Nucleus accumbens (tissue), 56 donors: ENCODE measurements at regions not wholly inside any gene's neighbourhood (a gene's known extent, or its start where the extent isn't known, plus 50 kb on each side); places are given as distances from the start of the nearest gene placed in this dataset.

Source experiments
- DNase-seq, 56 donors: peaks; one replicate each; lab custom pipeline; 2025; lab: John Stamatoyannopoulos, UW

DNA sequence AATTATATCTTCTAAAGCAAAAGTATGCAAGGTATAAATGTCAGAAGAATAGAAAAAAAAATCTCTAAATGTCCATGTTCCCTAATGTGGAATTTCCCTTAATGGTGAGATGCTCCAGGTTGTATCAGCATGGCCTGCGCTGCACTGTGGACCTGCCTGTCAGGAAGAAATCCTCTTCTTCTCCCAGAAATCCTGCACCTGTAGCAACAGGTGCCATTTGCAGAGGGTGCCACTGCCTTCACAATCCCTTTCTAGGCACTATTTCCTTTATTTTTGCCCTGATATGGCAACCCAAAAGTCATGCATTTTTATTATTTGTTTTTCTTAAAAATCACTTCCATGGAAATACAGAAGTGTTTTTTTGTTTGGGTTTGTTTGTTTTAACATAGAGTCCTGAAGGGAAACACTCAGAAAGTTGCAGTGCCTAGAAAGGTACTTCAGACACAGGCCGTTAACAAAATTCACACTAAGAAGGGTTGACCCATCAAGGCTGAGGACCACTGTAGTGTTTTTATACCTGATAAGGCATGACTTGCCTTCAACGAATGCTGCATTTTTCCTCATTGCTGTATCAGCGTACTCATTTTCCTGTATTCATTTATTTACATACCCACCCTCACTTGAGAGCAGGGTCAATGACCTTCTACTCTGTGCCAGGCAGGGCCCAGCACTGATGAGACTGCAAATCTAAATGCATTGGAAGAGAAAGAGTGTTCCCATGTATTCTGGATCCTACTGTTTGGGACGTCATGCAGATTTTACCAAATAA, 177.8 kb downstream of the SNX18 start:
- DNase-seq, result no peak

DNA sequence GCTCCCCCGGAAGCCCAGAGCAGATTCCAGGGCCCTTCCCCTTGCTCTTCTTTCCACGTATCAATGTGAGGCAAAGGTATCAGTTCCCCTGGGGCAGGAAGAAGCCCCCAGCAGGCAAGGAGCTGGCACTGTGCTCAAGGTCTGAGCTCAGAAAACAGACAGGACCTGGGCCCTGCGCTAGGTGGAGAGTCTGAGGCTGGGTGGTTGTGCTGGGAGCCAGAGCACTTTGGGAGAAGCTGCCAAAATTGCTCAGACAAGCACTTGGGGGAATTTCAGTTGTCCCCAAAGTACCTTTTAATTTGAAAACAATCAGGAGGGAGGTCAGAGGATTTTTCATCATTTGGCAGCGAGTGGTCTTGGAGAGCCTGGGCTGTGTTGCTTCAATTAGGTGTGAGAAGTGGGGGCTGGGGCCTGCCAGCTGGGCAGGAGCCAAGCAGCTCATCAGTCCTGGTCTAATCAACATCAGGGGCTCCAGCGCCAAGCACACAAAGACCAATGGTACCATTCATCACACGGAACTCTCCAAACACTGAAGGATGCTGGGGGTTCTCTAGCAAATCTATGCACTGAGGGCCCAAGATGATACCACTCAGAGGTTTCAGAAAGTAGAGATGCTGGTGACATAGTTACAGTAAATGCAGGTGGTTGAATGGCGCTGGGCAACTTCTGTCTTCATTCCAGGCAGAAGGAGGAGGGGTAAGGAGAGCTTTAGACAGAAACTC, 176.5 kb downstream of the SNX18 start:
- DNase-seq, result peak in 1 of 56 donors; percentile 10

DNA sequence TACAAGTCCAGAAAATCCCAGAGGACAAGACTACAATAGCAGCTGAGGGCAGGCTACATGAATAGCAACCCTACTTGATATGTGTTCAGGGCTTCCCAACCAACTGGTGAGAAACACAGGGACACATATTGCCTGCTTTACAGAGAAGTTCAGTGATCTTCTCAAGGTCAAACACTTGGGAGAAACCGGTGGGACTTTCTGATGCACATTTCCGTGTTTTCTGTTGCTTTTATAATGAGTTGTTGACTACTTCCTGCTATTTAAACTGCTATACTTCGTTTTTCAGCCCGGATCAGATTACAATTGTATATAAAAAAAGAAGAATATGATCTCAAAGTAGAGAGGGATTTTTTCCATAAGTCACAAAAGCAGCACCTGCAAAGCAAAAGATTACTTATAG, 175.1 kb downstream of the SNX18 start:
- no peak for DNase-seq

DNA sequence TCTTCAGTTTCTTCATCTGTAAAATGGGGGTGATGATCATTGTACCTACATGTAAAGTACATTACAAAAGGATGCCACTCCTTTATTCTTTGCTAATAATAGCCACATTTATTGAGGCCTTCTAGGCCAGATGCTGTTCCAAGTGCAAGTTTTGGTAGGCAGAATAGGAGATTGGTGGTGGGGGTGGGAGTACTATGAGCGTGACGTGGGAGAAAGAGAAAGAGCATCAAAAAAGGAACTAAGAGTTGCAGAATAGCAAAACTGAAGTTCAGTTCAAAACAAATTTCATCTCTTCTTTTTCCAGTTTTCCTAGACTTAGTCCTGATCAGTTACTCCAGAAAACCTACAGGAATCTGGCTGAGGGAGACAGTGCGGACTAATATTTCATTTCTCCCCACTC, 174.1 kb downstream of the SNX18 start:
- DNase-seq, result no peak

DNA sequence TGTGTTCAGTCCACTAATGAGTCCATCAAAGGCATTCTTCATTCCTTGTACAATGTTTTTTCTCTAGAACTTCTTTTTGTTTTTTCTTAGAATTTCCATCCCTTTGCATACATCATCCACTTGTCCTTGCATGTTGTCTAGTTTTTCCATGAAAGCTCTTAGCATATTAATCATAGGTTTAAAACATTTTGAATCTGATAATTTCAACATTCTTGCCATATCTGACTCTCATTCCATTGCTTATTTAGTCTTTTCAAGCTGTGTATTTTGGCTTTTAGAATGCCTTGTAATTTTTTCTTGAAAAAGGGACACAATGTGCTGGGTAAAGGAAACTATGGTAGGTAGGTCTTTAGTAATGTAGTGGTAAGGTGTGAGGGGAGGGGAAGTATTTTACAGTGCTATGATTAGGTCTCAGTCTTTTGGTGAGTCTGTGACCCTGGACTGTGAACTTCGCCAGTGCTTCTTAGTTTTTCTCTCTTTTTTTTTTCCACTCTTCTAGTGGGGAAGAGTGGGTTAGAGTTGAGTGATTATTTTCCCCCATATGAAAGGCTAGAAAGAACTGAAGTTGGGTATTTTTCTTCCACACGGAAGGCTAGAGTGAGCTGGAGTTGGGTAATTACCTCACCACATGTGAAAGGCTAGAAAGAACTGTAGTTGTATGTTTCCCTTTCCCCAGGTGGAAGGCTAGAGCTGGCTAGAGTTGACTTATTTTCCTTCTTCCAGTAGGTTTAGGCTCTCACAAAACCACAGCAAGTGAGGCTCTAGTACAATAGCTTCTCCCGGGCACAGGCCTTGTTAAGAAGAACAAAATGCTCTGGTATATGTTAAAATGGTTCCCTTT, 172.1 kb downstream of the SNX18 start:
- no peak for DNase-seq

DNA sequence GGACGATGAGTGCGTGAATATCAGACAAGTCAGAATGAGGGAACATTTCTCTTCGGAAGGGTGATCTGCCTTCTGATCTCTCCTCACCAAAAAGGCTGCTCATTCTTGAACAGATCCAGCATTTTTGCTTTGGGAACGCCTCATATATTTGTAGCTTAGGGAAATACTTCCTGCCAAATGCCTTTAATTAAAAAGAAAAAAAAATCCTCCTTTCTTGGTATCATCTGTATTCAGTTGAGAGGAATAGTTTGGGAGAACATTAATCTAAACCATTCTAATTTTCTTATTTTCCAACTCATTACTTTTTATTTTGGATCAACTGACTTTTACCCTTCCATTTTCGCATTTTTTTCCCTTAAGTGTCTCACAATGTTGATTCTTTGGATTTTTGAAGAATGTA, 163.4 kb downstream of the SNX18 start:
- DNase-seq, result no peak

DNA sequence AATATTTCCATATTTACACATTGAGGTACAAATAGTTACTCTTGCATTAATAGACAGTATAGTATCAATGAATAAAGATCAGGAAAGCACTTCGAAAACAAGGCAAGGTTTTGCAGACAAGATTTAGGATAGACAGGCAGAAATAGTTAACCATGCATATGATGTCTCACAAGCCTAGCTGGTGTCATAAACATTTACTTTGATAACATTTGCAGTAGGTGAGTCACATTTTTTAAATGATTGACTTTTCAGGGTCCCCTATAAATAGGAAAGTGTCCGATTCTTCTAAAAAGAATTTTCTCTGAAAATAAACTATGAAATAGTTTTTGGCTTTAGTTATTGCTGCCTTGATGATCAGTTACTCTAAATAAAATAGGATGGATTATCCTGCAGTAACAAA, 162.1 kb downstream of the SNX18 start:
- DNase-seq, result no peak

DNA sequence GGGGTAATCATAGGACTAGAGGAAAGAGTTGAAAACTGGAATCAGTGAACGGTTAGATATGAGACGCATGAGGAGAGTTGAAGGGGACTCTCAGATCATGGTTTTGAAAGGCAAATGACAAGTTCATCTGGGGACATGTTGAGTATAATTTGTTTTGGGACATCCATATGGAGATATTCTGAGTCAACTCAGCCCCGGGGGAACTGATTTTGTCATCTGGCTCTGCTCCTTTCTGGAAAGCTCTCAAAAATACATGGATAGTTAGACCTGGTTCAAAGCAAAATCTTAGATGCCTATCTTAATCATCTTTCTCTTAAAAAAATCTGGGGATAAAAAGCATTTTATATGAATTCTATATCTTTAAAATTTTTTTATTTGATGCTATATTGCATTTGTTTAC, 161.2 kb downstream of the SNX18 start:
- no peak for DNase-seq

DNA sequence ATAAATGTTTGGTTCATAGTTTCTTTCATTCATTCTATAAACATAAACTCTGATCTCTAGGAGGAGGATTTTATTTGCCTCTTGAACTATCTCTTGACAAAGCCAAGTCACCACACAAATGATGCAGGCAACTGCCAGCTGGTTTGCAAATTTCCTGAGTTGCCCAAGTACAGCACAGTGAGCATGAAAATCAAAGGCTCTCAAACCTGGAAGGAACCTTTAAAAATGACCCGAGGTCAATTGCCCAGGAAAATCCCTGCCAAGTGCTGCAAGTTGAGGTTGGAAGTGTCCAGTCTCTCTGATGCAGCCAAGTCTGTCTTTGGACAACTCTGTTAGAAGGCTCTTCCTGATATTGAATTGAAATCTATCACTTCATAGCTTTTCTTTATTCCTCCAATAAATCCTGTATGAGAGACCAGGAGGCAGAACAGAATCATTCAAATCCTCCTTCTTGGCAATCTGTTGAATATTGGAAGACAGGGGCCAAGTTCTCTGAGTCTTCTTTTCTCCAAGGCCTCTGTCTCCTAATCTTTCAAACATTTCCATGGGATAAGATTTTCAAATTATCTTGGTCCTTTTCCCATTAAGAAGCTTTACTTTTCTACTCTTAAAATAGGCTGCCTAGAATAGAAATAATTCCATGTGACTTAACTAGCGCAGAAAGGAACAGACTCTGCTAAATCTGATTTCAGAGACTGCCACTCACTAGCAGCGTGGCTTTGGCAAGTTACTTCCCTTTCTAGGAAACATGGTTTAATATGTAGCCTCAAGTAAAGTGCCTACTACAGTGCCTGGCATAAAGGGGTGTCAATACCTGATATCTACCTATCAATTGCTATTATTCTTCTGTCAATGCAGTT, 159.2 kb downstream of the SNX18 start:
- DNase-seq, result no peak

DNA sequence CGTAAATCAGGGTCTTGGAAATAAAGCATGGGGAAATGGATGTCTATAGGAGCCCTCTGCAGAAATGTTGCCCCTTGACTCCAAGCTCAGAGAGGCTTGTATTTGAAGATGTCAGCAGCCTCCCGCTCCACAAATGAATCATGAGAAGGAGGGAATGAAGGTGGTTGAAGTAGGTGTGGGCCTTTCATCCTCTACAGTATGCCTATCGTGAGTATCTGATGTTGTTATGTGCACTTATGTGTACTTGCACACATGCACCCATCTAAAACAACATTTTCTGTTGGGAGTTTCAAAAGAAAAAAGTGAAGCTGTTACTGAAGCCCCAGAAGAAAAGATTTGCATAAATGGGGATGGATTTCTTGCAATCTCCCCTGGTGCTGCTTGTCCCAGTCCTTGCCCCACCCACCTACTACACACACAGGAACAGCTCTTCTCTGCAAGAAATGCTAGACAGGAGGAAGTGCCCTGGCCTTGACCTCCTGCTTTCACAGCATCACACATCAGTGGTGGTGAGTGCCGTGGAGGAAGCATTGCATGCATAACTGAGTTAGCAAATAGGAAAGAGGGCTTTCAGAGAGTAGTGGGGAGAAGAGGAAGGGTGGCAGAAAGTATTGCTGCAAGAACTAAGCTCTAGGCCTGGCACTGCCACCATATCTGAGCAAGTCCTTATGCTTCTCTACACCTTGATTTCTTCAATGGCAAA, 156.1 kb downstream of the SNX18 start:
- peak in 10 of 56 donors; percentile 17 to 47 (median 32) for DNase-seq

DNA sequence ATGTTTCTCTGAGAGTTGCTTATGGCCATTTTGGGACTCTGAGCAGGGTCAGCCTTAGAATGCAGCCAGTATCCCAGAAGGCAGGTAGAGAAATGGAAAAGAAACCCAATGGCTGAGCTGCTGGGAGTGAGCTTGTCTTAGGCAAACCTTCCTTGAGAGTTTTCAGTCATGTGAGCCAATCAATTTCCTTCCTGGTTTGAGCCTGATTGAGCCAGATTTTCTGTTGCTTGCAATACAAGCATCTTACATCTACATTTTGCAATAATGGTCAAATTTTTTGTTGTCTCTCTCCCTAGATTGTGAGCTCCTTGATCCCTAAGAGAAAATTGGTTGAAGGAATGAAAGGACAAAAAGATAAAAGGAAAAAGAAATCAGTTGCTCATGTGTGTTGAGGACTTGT, 155.3 kb downstream of the SNX18 start:
- no peak for DNase-seq

DNA sequence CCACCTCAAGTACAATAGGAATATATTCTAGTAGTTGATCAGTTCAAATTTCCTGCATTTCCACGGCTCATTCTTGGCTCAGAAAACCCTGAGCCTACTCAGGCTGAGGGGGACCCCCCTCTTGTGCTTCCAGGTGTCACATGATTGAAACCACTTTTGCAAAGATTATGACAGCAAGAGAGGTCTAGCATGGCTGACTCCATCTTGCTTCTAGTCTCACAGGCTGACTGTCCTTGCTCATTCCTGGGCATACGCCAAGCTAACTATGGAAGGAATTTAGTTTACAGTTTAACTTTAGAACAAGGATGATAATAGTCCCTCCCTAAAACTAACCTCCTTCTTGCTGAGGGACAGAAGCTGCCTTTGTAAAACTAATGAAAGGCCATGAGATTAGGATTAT, 154.1 kb downstream of the SNX18 start:
- DNase-seq, result no peak

DNA sequence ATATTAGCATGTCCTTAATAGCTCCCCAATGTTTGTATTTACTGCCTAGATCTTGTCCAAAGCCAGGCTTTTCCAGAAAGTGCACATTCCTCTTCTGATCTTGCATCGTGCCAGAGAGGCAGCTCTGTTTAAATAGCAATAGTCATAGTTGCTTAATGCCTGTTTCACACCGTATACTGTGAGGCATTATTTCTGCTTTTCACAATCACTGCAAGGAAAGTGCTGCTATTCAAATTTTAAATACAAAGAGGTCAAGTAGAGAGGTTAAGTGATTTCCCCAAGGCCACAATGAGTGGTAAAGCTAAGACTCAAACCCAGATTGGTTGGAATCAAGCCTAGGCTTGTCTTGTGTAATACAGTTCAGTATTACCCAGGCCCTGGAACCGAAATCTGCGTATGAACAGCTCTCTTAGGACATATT, 153.6 kb downstream of the SNX18 start:
- DNase-seq, result no peak

DNA sequence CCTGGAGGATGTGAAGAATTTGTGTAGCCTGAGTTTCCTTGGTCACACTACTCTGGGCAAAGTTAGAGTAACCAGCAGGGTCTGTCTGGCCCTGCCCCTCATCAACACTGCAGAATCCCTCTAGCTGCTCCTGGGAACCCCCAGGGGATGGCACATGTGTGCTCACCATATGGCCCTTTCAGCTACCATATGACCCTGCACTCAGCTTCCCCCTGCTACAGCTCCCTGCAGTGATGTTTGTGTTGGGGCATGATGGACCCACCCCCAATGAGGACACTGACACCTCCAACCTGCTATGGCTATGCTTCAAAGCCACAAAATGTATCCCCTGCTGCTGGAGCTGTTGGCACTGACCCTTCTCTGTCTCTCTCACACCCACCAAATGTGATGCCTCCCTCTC, 152.7 kb downstream of the SNX18 start:
- no peak for DNase-seq

DNA sequence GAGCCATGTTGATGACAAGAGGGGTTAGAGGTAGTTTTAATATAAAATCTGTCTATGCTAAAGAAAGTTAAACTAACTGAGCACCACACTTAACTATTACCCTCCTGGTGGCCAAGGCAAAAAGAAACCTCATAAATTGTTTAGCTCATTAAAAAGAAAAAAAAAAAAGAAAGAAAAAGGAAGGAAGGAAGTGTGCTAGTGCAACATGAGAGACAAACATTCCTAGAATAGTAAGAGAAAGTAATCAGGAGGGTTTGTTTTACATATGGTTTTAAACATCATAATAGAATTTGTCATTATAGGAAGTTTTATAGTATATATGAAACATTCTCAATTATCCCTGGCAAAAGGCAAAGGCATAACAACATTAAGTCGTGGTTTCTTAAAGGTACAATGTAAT, 152.3 kb downstream of the SNX18 start:
- DNase-seq, result no peak

DNA sequence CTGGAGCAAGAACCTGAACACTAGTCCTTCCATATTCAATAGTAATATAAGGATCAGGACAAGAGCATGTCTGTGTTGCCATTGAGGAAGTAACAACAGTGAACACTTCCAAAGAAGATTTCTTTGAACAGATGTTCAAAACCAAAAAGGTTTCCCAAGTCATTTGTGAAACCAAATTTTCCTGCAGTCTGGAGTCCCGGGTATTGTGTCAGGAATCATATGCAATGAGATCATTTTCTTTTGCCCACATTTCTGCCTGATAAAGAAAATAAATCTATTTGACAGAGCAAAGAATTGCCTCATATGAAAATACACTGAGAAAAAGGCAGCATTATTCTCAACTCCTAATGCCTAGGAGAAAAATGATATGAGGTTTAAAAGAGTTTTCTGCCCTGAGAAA, 151.7 kb downstream of the SNX18 start:
- DNase-seq, result no peak

DNA sequence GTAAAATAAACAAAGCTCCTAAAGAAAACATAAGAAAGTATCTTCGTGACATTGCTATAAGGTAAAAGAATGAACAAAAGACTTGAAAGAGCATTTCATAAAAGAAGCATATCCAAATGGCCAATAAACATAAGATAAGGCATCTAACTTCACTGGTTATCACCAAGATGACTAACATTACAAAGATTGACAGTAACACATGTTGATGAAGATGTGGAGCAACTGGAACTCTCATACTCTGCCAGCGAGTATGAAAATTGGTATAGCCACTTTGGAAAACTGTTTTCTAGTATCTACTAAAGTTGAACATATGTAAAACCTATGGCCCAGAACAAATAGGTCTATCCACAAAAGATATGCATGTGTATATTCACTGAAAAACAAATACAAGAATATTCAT, 150.5 kb downstream of the SNX18 start:
- no peak for DNase-seq

DNA sequence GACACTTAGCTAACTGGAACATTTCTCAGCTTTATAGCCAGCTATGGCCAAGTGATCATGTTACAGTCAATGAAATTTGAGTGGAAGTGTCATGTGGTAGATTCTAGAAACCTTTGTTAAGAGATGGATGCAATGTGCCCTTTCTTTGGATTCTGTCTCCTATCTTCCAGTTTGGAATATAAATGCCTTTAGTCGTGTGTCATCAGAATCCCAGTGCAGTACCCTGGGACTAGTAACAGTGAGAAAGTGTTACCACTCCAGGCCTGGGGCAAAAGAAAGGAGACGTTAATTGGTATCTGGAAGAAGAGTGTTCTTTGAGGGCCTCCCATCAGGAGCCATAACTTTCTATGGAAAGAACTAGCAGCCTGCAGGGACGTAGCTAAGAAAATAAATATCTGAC, 149.6 kb downstream of the SNX18 start:
- no peak for DNase-seq

DNA sequence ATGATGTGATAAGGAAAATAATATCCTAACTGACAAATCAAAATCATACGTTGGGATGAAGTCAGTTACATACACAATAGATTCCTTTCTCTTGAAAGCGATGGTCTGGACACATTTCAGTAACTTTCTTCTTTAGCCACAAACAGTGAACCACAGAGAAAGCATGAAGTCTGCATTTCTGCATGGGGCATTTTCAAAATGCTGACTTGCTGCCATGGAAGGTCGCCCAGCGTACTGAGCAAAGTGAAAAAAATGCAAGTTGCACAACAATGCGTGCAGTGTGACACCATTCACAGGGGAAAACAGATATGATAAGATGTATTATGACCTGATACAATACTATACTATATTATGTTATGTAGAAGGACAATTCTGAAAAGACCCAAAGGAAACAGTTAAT, 146.3 kb downstream of the SNX18 start:
- DNase-seq, result peak in 33 of 56 donors; percentile 9 to 71 (median 34)

DNA sequence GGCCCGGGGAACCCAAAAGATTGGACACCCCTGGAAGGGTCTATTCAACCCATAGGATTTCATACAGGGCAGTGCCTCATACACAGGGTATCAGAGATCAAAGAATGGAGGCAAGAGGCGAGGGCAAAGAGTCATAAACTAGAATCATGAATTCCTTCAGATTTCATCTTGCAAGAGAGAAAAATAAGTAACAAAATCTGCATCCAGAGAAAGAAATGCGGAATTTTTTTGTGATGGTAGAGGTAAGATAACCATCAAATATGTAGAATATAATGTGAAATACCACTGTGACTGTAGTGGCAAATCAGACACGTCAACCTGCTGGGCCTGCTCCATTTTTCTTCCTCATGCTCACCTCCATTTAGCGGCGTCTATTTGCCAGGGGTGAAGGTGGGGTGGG, 143.6 kb downstream of the SNX18 start:
- DNase-seq, result no peak
